GM21447 (cell line): ENCODE measurements at regions not wholly inside any gene's neighbourhood (a gene's known extent, or its start where the extent isn't known, plus 50 kb on each side); places are given as distances from the start of the nearest gene placed in this dataset.

Source experiments
- ATAC-seq: cut with Tn5 transposase; IDR thresholded peaks from one replicate; pipeline ENCODE4 v1.9.1; 2021; ENCODE audit not compliant: unreplicated experiment

- no peak for ATAC-seq
Measured at GRCh38 chr10:61548364-61548763, 95.2 kb upstream of the TMEM26 start.

DNA sequence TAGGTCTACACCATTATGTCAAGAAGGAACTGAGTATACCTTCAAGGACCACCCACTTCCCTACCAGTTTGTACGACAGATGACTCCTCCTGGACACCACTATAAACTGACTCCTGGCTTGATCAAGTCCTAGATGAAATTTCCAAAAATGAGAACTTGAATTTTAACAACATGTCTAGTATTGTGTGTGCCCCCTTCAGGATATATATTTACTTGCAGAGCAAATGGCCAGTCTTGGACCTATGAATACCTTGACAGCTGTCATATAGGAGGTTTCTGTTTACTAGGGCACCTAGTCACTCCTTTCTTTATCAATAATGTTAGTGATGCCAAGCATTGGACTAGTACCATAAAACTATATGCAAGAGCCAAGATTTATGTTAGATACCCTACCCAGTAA, 94.1 kb upstream of the TMEM26 start:
- ATAC-seq, result no peak

GRCh38 chr10:61545170-61545569, 92.0 kb upstream of the TMEM26 start:
- ATAC-seq, result no peak

GRCh38 chr10:61543831-61544230, 90.7 kb upstream of the TMEM26 start:
- no peak for ATAC-seq

GRCh38 chr10:61542596-61542995, 89.4 kb upstream of the TMEM26 start:
- ATAC-seq, result no peak

DNA sequence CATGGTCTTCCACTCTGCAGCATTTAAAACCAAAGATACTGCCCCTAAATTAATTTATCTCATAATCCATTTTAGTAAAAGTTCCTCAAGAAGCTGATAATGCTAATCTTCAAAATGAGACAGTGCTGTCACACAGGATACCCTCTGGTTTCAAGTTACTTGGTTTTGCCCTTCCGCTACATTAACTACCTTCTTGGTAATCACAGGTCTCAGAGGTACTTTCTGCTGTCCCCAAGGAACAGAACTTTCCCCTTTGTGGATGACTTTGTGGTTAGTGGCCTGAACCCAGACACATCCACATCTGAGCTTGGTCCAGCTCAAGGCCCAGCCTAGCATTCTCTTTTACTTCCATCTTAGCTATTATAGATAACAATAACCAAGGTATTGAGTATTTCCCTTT, 88.8 kb upstream of the TMEM26 start:
- no peak for ATAC-seq

- no peak for ATAC-seq
Measured at GRCh38 chr10:61539876-61540275, 86.7 kb upstream of the TMEM26 start.

GRCh38 chr10:61529208-61529607, 76.0 kb upstream of the TMEM26 start:
- ATAC-seq, result no peak

GRCh38 chr10:61503051-61503450, 49.9 kb upstream of the TMEM26 start:
- no peak for ATAC-seq
